ENCODE measurements at regions not wholly inside any gene's neighbourhood (a gene's known extent, or its start where the extent isn't known, plus 50 kb on each side); places are given as distances from the start of the nearest gene placed in this dataset.

- no peak overlapping the region for H3K27ac Mint-ChIP-seq
- H3K4me1 Mint-ChIP-seq, result no peaks in the 10 kb centered on the region
- ATAC-seq (ENCODE audit: low read depth in 2 of 2), result no peak
- peaks cover 1 to 17% (median 10%) of the 10 kb centered on the region in 7 donors for H3K9me3 Mint-ChIP-seq
- H3K27ac ChIP-seq (ENCODE audit: insufficient read depth, low read length, poor library complexity, severe bottlenecking), result no peak overlapping the region
- H3K27me3 ChIP-seq (ENCODE audit: control insufficient read depth, insufficient read depth, low read length), result no peaks in the 10 kb centered on the region
- no peaks in the 10 kb centered on the region for H3K27me3 Mint-ChIP-seq
- no peak overlapping the region for H3K4me3 ChIP-seq (ENCODE audit: low read depth, low read length)
- no peaks in the 10 kb centered on the region for H3K4me1 ChIP-seq (ENCODE audit: control insufficient read depth, insufficient read depth, low read length, poor library complexity, severe bottlenecking)
- H3K9me3 ChIP-seq (ENCODE audit: control insufficient read depth in 2 of 2, low read length in 2 of 2), result no peaks in the 10 kb centered on the region
- no peak for DNase-seq
- peak overlapping the region in 1 of 4 donors; percentile 58 for H3K4me3 Mint-ChIP-seq
- no peaks in the 10 kb centered on the region for H3K36me3 Mint-ChIP-seq
- no peaks in the 10 kb centered on the region for H3K36me3 ChIP-seq (ENCODE audit: control insufficient read depth, insufficient read depth, low read length)
Measured at GRCh38 chr13:59562924-59563323, 600.8 kb downstream of the DIAPH3 start.

- H3K9me3 Mint-ChIP-seq, result peaks cover 0 to 11% (median 6%) of the 10 kb centered on the region in 7 donors
- H3K4me3 ChIP-seq (ENCODE audit: low read depth, low read length), result no peak overlapping the region
- H3K4me1 ChIP-seq (ENCODE audit: control insufficient read depth, insufficient read depth, low read length, poor library complexity, severe bottlenecking), result no peaks in the 10 kb centered on the region
- no peaks in the 10 kb centered on the region for H3K36me3 Mint-ChIP-seq
- no peaks in the 10 kb centered on the region for H3K4me1 Mint-ChIP-seq
- no peaks in the 10 kb centered on the region for H3K27me3 Mint-ChIP-seq
- DNase-seq (no peak), ATAC-seq (ENCODE audit: low read depth in 2 of 2) (no peak)
- peaks cover 3% of the 10 kb centered on the region for H3K27me3 ChIP-seq (ENCODE audit: control insufficient read depth, insufficient read depth, low read length)
- no peak overlapping the region for H3K27ac ChIP-seq (ENCODE audit: insufficient read depth, low read length, poor library complexity, severe bottlenecking)
- no peaks in the 10 kb centered on the region for H3K9me3 ChIP-seq (ENCODE audit: control insufficient read depth in 2 of 2, low read length in 2 of 2)
- no peaks in the 10 kb centered on the region for H3K36me3 ChIP-seq (ENCODE audit: control insufficient read depth, insufficient read depth, low read length)
- no peak overlapping the region for H3K27ac Mint-ChIP-seq
- no peak overlapping the region for H3K4me3 Mint-ChIP-seq
Measured at GRCh38 chr13:59566561-59566960, 597.2 kb downstream of the DIAPH3 start.

- Histone ChIP-seq H3K4me1 (ENCODE audit: control insufficient read depth, insufficient read depth, low read length, poor library complexity, severe bottlenecking) (no peaks in the 10 kb centered on the region), H3K27me3 (ENCODE audit: control insufficient read depth, insufficient read depth, low read length) (peaks cover 3% of the 10 kb centered on the region), H3K4me3 (ENCODE audit: low read depth, low read length) (no peak overlapping the region), H3K9me3 (ENCODE audit: control insufficient read depth in 2 of 2, low read length in 2 of 2) (no peaks in the 10 kb centered on the region), H3K36me3 (ENCODE audit: control insufficient read depth, insufficient read depth, low read length) (no peaks in the 10 kb centered on the region), H3K27ac (ENCODE audit: insufficient read depth, low read length, poor library complexity, severe bottlenecking) (no peak overlapping the region)
- Mint-ChIP-seq H3K4me1 (no peaks in the 10 kb centered on the region), H3K27ac (no peak overlapping the region), H3K27me3 (no peaks in the 10 kb centered on the region), H3K9me3 (peaks cover 0 to 8% (median 2%) of the 10 kb centered on the region in 7 donors), H3K36me3 (no peaks in the 10 kb centered on the region), H3K4me3 (no peak overlapping the region)
- DNase-seq, result no peak
- ATAC-seq (ENCODE audit: low read depth in 2 of 2), result no peak
Measured at GRCh38 chr13:59568306-59568705, 595.4 kb downstream of the DIAPH3 start.

DNA sequence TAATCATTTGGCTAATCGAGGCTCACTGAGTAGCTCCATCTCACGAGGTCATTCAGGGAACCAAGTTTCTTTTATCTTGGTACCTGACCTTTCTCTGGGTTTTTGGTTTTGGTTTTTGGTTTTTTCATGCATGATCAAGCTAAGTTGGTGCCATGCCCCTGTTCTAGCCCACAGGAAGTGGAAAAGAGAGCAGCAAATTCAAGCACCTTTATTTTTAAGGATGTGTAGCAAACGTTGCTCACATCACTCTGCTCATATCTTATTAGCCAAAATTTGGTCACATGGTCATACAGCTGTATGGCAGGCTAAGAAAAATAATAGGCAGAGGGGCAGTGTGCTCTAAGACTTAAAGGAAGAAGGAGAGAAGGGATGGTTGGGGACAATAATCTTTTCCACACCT lies 593.5 kb downstream of the DIAPH3 start:
- DNase-seq (no peak), ATAC-seq (ENCODE audit: low read depth in 2 of 2) (no peak)
- Histone ChIP-seq H3K4me3 (ENCODE audit: low read depth, low read length) (no peak overlapping the region), H3K36me3 (ENCODE audit: control insufficient read depth, insufficient read depth, low read length) (no peaks in the 10 kb centered on the region), H3K27me3 (ENCODE audit: control insufficient read depth, insufficient read depth, low read length) (peaks cover 3% of the 10 kb centered on the region), H3K4me1 (ENCODE audit: control insufficient read depth, insufficient read depth, low read length, poor library complexity, severe bottlenecking) (no peaks in the 10 kb centered on the region), H3K27ac (ENCODE audit: insufficient read depth, low read length, poor library complexity, severe bottlenecking) (no peak overlapping the region), H3K9me3 (ENCODE audit: control insufficient read depth in 2 of 2, low read length in 2 of 2) (no peaks in the 10 kb centered on the region)
- H3K4me3 Mint-ChIP-seq, result no peak overlapping the region
- no peaks in the 10 kb centered on the region for H3K36me3 Mint-ChIP-seq
- H3K4me1 Mint-ChIP-seq, result no peaks in the 10 kb centered on the region
- no peak overlapping the region for H3K27ac Mint-ChIP-seq
- H3K27me3 Mint-ChIP-seq, result no peaks in the 10 kb centered on the region
- H3K9me3 Mint-ChIP-seq, result peaks cover 0 to 8% (median 2%) of the 10 kb centered on the region in 7 donors

DNA sequence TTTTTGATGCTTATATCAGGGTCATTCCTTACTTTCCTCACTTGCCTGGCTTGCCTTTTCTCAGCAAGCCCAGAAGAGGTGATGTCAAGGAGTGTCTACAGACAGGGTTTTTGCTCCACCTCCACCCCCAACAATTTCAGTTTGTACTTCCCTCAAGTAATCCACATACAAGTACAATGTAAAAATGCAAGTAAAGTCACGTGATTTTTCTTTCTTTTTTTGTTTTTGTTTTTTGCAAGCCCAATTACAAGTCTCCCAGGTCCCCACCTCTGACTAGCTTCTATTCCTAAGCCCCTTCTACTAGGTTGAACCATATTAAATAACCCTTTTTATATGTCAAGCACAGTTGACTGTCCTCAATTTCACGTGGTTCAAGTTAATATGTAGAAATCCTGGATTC lies 579.6 kb downstream of the DIAPH3 start:
- Mint-ChIP-seq H3K27ac (no peak overlapping the region), H3K9me3 (peaks cover 0 to 1% (median 0%) of the 10 kb centered on the region in 7 donors), H3K4me1 (no peaks in the 10 kb centered on the region), H3K36me3 (no peaks in the 10 kb centered on the region), H3K27me3 (no peaks in the 10 kb centered on the region), H3K4me3 (no peak overlapping the region)
- H3K36me3 ChIP-seq (ENCODE audit: control insufficient read depth, insufficient read depth, low read length), result no peaks in the 10 kb centered on the region
- no peaks in the 10 kb centered on the region for H3K9me3 ChIP-seq (ENCODE audit: control insufficient read depth in 2 of 2, low read length in 2 of 2)
- H3K27ac ChIP-seq (ENCODE audit: insufficient read depth, low read length, poor library complexity, severe bottlenecking), result no peak overlapping the region
- ATAC-seq (ENCODE audit: low read depth in 2 of 2), result no peak
- H3K4me1 ChIP-seq (ENCODE audit: control insufficient read depth, insufficient read depth, low read length, poor library complexity, severe bottlenecking), result no peaks in the 10 kb centered on the region
- peaks cover 5% of the 10 kb centered on the region for H3K27me3 ChIP-seq (ENCODE audit: control insufficient read depth, insufficient read depth, low read length)
- no peak overlapping the region for H3K4me3 ChIP-seq (ENCODE audit: low read depth, low read length)
- no peak for DNase-seq

DNA sequence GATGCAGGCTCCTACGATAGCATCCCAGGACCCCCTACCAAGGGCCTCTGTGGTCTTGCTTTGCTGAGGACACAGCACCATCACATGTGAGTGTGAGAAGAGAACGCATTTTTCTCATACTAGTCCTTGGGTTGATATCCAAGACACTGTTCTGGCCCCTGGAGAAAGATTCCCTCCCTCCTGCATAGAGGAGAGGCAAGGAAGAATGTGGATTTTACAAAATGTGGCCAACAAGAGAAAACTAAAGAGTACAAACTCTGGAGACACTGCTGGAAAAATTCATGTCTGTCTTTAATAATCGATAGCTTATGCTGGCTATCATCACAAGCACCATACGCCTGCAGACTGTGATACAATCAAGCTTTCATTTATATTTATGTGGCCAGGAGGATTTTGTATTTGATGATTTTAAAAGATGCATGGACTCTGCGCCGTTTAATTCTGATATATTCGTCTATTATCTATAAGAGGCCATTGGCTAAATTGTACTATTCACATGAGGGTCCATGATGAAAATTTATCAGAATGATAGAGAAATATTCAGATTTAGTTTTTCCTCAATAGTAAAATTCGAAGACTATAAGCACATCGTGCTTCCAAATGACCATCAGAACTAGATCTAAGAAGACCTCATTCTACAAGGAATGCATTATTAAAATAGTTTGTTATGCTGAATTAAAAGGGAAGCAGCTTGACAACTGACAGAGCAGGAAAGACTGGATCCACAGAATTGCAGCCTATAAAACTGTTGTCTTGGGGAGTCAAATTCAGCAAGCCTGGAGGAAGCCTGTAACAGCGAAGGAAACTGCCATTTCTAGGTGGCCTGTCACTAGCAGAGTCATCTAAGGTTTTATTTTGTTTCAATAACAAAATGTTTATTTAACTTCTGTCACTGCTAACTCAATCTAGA lies 578.7 kb downstream of the DIAPH3 start:
- Mint-ChIP-seq H3K4me3 (no peak overlapping the region), H3K27ac (no peak overlapping the region), H3K4me1 (no peaks in the 10 kb centered on the region), H3K27me3 (no peaks in the 10 kb centered on the region), H3K36me3 (no peaks in the 10 kb centered on the region), H3K9me3 (peaks cover 0 to 1% (median 0%) of the 10 kb centered on the region in 7 donors)
- Histone ChIP-seq H3K36me3 (ENCODE audit: control insufficient read depth, insufficient read depth, low read length) (no peaks in the 10 kb centered on the region), H3K27me3 (ENCODE audit: control insufficient read depth, insufficient read depth, low read length) (peaks cover 5% of the 10 kb centered on the region), H3K27ac (ENCODE audit: insufficient read depth, low read length, poor library complexity, severe bottlenecking) (no peak overlapping the region), H3K4me3 (ENCODE audit: low read depth, low read length) (no peak overlapping the region), H3K9me3 (ENCODE audit: control insufficient read depth in 2 of 2, low read length in 2 of 2) (no peaks in the 10 kb centered on the region), H3K4me1 (ENCODE audit: control insufficient read depth, insufficient read depth, low read length, poor library complexity, severe bottlenecking) (no peaks in the 10 kb centered on the region)
- DNase-seq, result no peak
- no peak for ATAC-seq (ENCODE audit: low read depth in 2 of 2)

DNA sequence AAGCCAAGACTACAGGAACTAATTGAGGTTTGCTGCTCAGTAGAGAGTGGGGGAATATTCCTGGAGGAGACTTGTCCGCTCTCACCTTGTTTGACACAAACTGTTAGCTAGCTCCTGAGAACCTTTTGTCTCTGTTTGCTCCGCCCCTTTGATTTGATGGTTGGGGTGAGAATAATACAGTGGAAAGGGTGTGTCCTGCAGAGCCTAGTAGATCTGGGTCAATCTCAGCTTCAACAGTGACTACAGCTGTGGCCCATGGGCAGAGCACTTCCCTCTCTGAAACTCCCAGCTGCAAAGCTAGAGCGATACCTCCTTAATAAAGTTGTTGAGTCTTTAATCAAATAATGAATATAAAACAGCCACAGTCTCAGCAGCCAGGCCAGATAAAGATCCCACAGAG lies 576.7 kb downstream of the DIAPH3 start:
- no peak overlapping the region for H3K27ac Mint-ChIP-seq

More for the DNA sequence above, 576.7 kb downstream of the DIAPH3 start:
- H3K4me3 Mint-ChIP-seq, result no peak overlapping the region
- Histone ChIP-seq H3K27ac (ENCODE audit: insufficient read depth, low read length, poor library complexity, severe bottlenecking) (no peak overlapping the region), H3K9me3 (ENCODE audit: control insufficient read depth in 2 of 2, low read length in 2 of 2) (no peaks in the 10 kb centered on the region), H3K4me1 (ENCODE audit: control insufficient read depth, insufficient read depth, low read length, poor library complexity, severe bottlenecking) (no peaks in the 10 kb centered on the region), H3K36me3 (ENCODE audit: control insufficient read depth, insufficient read depth, low read length) (no peaks in the 10 kb centered on the region), H3K4me3 (ENCODE audit: low read depth, low read length) (no peak overlapping the region), H3K27me3 (ENCODE audit: control insufficient read depth, insufficient read depth, low read length) (peaks cover 5% of the 10 kb centered on the region)
- ATAC-seq (ENCODE audit: low read depth in 2 of 2) (no peak), DNase-seq (no peak)
- peaks cover 0 to 3% (median 0%) of the 10 kb centered on the region in 7 donors for H3K9me3 Mint-ChIP-seq
- H3K27me3 Mint-ChIP-seq, result no peaks in the 10 kb centered on the region
- H3K36me3 Mint-ChIP-seq, result no peaks in the 10 kb centered on the region
- H3K4me1 Mint-ChIP-seq, result no peaks in the 10 kb centered on the region
